ENCODE measurements at regions not wholly inside any gene's neighbourhood (a gene's known extent, or its start where the extent isn't known, plus 50 kb on each side); places are given as distances from the start of the nearest gene placed in this dataset.

GRCh38 chr4:154944996-154945395, 163.9 kb downstream of the RBM46 start:
- TF ChIP-seq CTCF (conservative IDR thresholded peaks at IDR 0.05; ENCODE audit: low read length) (no peak), EZH2phosphoT487 (IDR thresholded peaks at IDR 0.05; ENCODE audit: borderline replicate concordance) (no peak)

Data from Loucy (cell line).